ENCODE measurements at regions not wholly inside any gene's neighbourhood (a gene's known extent, or its start where the extent isn't known, plus 50 kb on each side); places are given as distances from the start of the nearest gene placed in this dataset.

DNA sequence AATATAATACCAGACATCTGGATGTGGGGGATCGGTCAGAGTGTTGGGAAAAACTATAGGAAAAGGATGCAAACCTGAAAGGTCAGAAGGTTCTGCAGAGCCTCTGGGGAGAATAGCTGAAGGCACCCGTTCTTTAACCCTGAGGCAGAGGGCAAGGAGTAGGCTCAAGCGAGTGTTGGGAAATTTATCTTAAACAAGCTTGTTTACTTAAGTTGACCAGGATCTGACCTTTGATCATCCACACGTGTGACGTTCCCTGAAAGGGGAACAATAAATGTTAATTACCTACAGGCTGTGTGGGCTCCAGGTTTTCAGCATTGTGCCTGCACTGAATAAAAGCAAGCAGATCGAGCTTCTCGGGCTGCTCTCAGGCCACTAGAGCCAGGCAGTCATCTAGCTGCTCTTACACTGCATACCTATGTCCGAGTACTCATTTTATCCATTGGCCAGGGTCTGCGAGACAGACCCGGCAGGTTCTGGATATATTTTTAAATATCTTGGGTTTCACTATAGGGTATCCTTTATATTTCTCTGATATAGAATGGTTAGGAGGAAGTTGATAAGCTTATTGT, 400.6 kb upstream of the CHST9 start:
- Histone ChIP-seq H3K36me3 (ENCODE audit: control insufficient read depth, insufficient read depth, low read length) (no peaks in the 10 kb centered on the region), H3K27ac (ENCODE audit: insufficient read depth, low read length, poor library complexity, severe bottlenecking) (no peak overlapping the region), H3K9me3 (ENCODE audit: control insufficient read depth in 2 of 2, low read length in 2 of 2) (peaks cover 0 to 9% of the 10 kb centered on the region in 2 experiments), H3K4me3 (ENCODE audit: low read depth, low read length) (no peak overlapping the region), H3K27me3 (ENCODE audit: control insufficient read depth, insufficient read depth, low read length) (no peaks in the 10 kb centered on the region), H3K4me1 (ENCODE audit: control insufficient read depth, insufficient read depth, low read length, poor library complexity, severe bottlenecking) (no peaks in the 10 kb centered on the region)
- no peak overlapping the region for H3K27ac Mint-ChIP-seq
- H3K36me3 Mint-ChIP-seq: no peaks in the 10 kb centered on the region
- ATAC-seq (ENCODE audit: low read depth in 2 of 2): no peak
- no peaks in the 10 kb centered on the region for H3K27me3 Mint-ChIP-seq
- no peak for DNase-seq
- no peaks in the 10 kb centered on the region for H3K4me1 Mint-ChIP-seq
- H3K9me3 Mint-ChIP-seq: peaks cover 1 to 27% (median 6%) of the 10 kb centered on the region in 7 donors
- H3K4me3 Mint-ChIP-seq: no peak overlapping the region

DNA sequence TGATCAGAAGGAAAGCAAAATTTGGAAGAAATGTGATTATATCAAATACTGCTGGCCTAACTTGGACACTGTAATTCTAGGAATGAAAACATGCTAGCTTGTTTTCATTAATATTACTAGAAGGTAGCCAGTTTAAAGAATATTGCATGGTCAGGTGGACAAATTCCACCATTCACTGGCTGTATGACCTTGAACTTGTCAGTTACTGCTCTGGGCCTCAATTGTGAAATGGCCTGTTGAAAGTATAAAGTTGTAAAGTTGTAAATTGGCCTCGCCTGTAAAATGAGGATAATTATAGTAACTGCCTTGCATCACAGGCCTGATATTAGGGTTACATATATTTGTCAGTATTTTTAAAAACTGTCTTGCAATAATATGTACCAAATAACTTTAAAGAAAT, 398.4 kb upstream of the CHST9 start:
- no peaks in the 10 kb centered on the region for H3K27me3 Mint-ChIP-seq
- DNase-seq: no peak
- no peaks in the 10 kb centered on the region for H3K36me3 Mint-ChIP-seq
- no peaks in the 10 kb centered on the region for H3K36me3 ChIP-seq (ENCODE audit: control insufficient read depth, insufficient read depth, low read length)
- H3K4me3 Mint-ChIP-seq: no peak overlapping the region
- H3K9me3 Mint-ChIP-seq: peaks cover 0 to 21% (median 2%) of the 10 kb centered on the region in 7 donors
- H3K4me1 Mint-ChIP-seq: no peaks in the 10 kb centered on the region
- H3K27me3 ChIP-seq (ENCODE audit: control insufficient read depth, insufficient read depth, low read length): no peaks in the 10 kb centered on the region
- ATAC-seq (ENCODE audit: low read depth in 2 of 2): no peak
- no peak overlapping the region for H3K27ac ChIP-seq (ENCODE audit: insufficient read depth, low read length, poor library complexity, severe bottlenecking)
- H3K4me3 ChIP-seq (ENCODE audit: low read depth, low read length): no peak overlapping the region
- H3K9me3 ChIP-seq (ENCODE audit: control insufficient read depth in 2 of 2, low read length in 2 of 2): peaks cover 0 to 9% of the 10 kb centered on the region in 2 experiments
- no peaks in the 10 kb centered on the region for H3K4me1 ChIP-seq (ENCODE audit: control insufficient read depth, insufficient read depth, low read length, poor library complexity, severe bottlenecking)
- H3K27ac Mint-ChIP-seq: no peak overlapping the region

DNA sequence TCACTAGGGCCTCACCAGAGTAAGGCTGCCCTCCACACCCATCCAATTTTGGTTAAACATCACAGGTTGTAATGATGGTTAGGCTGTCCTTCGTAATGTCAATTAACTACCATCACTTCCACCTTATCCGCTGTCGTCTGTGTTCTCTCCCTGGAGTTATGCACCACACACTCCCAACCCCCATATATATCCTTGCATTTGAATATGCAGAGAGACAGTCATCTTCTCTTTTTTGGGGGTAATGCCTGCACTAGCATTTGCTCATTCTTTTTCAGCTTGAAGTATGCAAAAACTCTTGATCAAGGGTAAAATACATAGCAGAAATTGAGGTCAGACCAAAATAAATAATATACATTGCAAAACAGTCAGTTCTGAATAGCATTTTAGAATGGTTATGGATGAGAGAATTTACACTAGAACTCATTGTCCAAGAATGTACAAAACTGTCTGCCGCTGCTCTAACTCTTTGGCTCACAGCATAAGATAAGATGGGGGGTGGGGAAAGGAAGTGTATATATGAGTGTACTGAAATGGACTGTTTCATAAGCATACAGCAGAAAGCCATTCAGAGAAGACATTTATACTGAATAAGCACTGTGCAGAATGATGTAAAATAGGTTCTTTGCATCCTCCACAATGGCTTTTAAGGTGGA, 397.8 kb upstream of the CHST9 start:
- DNase-seq (no peak), ATAC-seq (ENCODE audit: low read depth in 2 of 2) (no peak)
- H3K27me3 ChIP-seq (ENCODE audit: control insufficient read depth, insufficient read depth, low read length): no peaks in the 10 kb centered on the region
- H3K27ac ChIP-seq (ENCODE audit: insufficient read depth, low read length, poor library complexity, severe bottlenecking): no peak overlapping the region
- Mint-ChIP-seq H3K9me3 (peaks cover 0 to 19% (median 2%) of the 10 kb centered on the region in 7 donors), H3K4me3 (no peak overlapping the region), H3K27me3 (no peaks in the 10 kb centered on the region), H3K36me3 (no peaks in the 10 kb centered on the region), H3K27ac (no peak overlapping the region), H3K4me1 (no peaks in the 10 kb centered on the region)
- H3K36me3 ChIP-seq (ENCODE audit: control insufficient read depth, insufficient read depth, low read length): no peaks in the 10 kb centered on the region
- no peaks in the 10 kb centered on the region for H3K4me1 ChIP-seq (ENCODE audit: control insufficient read depth, insufficient read depth, low read length, poor library complexity, severe bottlenecking)
- peaks cover 1 to 9% of the 10 kb centered on the region in 2 experiments for H3K9me3 ChIP-seq (ENCODE audit: control insufficient read depth in 2 of 2, low read length in 2 of 2)
- H3K4me3 ChIP-seq (ENCODE audit: low read depth, low read length): no peak overlapping the region

DNA sequence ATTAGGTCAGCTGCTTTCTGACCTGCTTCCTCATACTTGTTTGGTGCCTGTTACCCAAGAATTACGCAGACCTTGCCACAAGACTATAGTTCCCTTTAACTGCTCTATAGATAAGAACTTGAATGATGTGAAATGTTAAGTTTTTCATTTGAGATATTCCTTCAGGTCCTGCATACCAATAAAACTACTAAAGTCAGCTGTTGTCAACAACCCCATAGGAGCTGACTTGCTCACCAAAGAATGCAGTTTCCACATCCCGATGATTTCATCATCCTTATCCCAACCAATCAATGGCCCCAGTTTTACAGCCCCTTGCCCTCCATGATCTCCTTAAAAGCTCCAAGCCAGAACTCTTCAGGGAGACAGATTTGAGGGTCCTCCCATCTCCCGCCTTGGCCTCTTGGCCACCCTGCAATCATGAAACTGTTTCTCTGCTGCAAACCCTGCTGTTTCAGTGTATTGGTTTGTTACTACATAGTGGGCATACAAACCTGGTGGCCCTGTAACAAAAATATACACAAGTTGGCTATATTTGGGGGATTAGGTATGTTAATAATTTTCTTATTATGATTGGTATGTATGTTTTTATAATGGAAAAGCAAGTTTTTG, 396.3 kb upstream of the CHST9 start:
- Mint-ChIP-seq H3K4me3 (no peak overlapping the region), H3K36me3 (no peaks in the 10 kb centered on the region), H3K4me1 (no peaks in the 10 kb centered on the region), H3K27me3 (no peaks in the 10 kb centered on the region), H3K9me3 (peaks cover 0 to 16% (median 2%) of the 10 kb centered on the region in 7 donors), H3K27ac (no peak overlapping the region)
- Histone ChIP-seq H3K27ac (ENCODE audit: insufficient read depth, low read length, poor library complexity, severe bottlenecking) (no peak overlapping the region), H3K36me3 (ENCODE audit: control insufficient read depth, insufficient read depth, low read length) (no peaks in the 10 kb centered on the region), H3K4me1 (ENCODE audit: control insufficient read depth, insufficient read depth, low read length, poor library complexity, severe bottlenecking) (no peaks in the 10 kb centered on the region), H3K9me3 (ENCODE audit: control insufficient read depth in 2 of 2, low read length in 2 of 2) (peaks cover 1 to 9% of the 10 kb centered on the region in 2 experiments), H3K27me3 (ENCODE audit: control insufficient read depth, insufficient read depth, low read length) (no peaks in the 10 kb centered on the region), H3K4me3 (ENCODE audit: low read depth, low read length) (no peak overlapping the region)
- ATAC-seq (ENCODE audit: low read depth in 2 of 2): no peak
- no peak for DNase-seq

DNA sequence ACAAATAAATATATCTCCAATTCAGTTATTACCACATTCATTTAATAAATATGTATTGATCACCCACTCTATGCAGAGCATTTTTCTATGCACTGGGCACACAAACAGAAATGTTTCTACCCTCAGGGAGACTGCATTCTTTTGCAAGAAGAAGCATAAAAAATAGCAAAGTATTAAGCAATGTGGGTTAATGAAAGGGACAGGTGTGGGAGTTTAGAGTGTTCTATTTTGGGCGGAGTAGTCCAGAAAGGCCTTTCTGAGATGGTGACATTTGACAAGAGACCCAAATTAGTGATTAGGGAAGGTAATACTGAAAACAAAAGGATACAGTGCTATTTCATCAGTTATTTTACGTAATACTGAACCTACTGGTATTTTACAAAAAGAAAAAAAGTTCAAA, 394.3 kb upstream of the CHST9 start:
- Histone ChIP-seq H3K4me3 (ENCODE audit: low read depth, low read length) (no peak overlapping the region), H3K27me3 (ENCODE audit: control insufficient read depth, insufficient read depth, low read length) (no peaks in the 10 kb centered on the region)
- H3K9me3 Mint-ChIP-seq: peaks cover 0 to 23% (median 2%) of the 10 kb centered on the region in 7 donors

DNA sequence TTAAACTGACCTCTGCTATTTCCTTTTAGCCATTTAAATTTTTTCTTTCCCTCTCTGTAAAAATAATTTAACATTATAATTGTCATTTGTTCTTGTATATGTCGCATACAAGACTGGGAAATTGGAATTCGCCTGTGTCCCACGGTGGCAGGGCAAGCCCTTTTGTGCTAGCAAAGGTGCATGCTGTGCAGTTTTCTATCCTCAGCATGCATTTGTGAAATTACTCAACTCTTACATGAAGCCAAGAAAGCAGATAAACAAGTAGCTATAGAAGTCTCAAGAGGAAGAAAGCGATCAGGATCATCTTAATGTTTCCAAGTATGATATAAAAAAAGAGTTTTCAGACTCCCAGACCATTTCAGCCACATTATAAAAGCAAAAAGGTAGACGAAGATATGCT, 392.6 kb upstream of the CHST9 start:
- Mint-ChIP-seq H3K4me3 (no peak overlapping the region), H3K27ac (no peak overlapping the region), H3K27me3 (no peaks in the 10 kb centered on the region), H3K36me3 (no peaks in the 10 kb centered on the region), H3K9me3 (peaks cover 0 to 16% (median 2%) of the 10 kb centered on the region in 7 donors), H3K4me1 (no peaks in the 10 kb centered on the region)
- Histone ChIP-seq H3K4me1 (ENCODE audit: control insufficient read depth, insufficient read depth, low read length, poor library complexity, severe bottlenecking) (no peaks in the 10 kb centered on the region), H3K9me3 (ENCODE audit: control insufficient read depth in 2 of 2, low read length in 2 of 2) (peaks cover 1 to 4% of the 10 kb centered on the region in 2 experiments), H3K4me3 (ENCODE audit: low read depth, low read length) (no peak overlapping the region), H3K36me3 (ENCODE audit: control insufficient read depth, insufficient read depth, low read length) (no peaks in the 10 kb centered on the region), H3K27me3 (ENCODE audit: control insufficient read depth, insufficient read depth, low read length) (no peaks in the 10 kb centered on the region), H3K27ac (ENCODE audit: insufficient read depth, low read length, poor library complexity, severe bottlenecking) (no peak overlapping the region)
- ATAC-seq (ENCODE audit: low read depth in 2 of 2) (no peak), DNase-seq (no peak)

More for the DNA sequence above, 394.3 kb upstream of the CHST9 start:
- H3K4me1 Mint-ChIP-seq: no peaks in the 10 kb centered on the region
- Histone ChIP-seq H3K36me3 (ENCODE audit: control insufficient read depth, insufficient read depth, low read length) (no peaks in the 10 kb centered on the region), H3K27ac (ENCODE audit: insufficient read depth, low read length, poor library complexity, severe bottlenecking) (no peak overlapping the region), H3K4me1 (ENCODE audit: control insufficient read depth, insufficient read depth, low read length, poor library complexity, severe bottlenecking) (no peaks in the 10 kb centered on the region), H3K9me3 (ENCODE audit: control insufficient read depth in 2 of 2, low read length in 2 of 2) (peaks cover 1 to 9% of the 10 kb centered on the region in 2 experiments)
- no peak overlapping the region for H3K4me3 Mint-ChIP-seq
- no peaks in the 10 kb centered on the region for H3K36me3 Mint-ChIP-seq
- ATAC-seq (ENCODE audit: low read depth in 2 of 2) (no peak), DNase-seq (no peak)
- H3K27me3 Mint-ChIP-seq: no peaks in the 10 kb centered on the region
- H3K27ac Mint-ChIP-seq: peak overlapping the region in 1 of 3 donors; percentile 23

DNA sequence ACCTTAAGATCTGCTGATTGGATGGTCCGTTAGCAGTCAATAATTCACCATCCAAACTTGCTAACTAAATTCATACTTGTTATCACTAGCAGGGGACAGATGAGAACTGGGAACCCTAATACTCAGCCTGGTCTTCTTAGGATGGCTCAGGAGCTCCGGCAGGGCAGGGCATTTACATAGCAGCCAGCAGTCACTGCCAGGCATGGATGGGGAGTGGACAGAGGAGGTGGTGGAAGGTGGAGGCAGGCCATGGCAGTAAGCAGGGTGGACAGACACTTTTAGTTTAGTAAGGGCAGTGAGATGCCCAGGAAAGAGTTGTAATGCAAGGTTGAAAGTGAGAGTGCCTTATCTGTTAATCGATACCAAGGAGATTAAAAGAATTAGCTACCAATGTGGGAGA, 392.2 kb upstream of the CHST9 start:
- ATAC-seq (ENCODE audit: low read depth in 2 of 2) (no peak), DNase-seq (no peak)
- Mint-ChIP-seq H3K27me3 (no peaks in the 10 kb centered on the region), H3K4me1 (no peaks in the 10 kb centered on the region), H3K4me3 (no peak overlapping the region), H3K36me3 (no peaks in the 10 kb centered on the region), H3K27ac (no peak overlapping the region), H3K9me3 (peaks cover 0 to 12% (median 2%) of the 10 kb centered on the region in 7 donors)
- H3K9me3 ChIP-seq (ENCODE audit: control insufficient read depth in 2 of 2, low read length in 2 of 2): peaks cover 1 to 4% of the 10 kb centered on the region in 2 experiments
- H3K36me3 ChIP-seq (ENCODE audit: control insufficient read depth, insufficient read depth, low read length): no peaks in the 10 kb centered on the region
- no peaks in the 10 kb centered on the region for H3K4me1 ChIP-seq (ENCODE audit: control insufficient read depth, insufficient read depth, low read length, poor library complexity, severe bottlenecking)
- H3K27me3 ChIP-seq (ENCODE audit: control insufficient read depth, insufficient read depth, low read length): no peaks in the 10 kb centered on the region
- H3K4me3 ChIP-seq (ENCODE audit: low read depth, low read length): no peak overlapping the region
- no peak overlapping the region for H3K27ac ChIP-seq (ENCODE audit: insufficient read depth, low read length, poor library complexity, severe bottlenecking)

DNA sequence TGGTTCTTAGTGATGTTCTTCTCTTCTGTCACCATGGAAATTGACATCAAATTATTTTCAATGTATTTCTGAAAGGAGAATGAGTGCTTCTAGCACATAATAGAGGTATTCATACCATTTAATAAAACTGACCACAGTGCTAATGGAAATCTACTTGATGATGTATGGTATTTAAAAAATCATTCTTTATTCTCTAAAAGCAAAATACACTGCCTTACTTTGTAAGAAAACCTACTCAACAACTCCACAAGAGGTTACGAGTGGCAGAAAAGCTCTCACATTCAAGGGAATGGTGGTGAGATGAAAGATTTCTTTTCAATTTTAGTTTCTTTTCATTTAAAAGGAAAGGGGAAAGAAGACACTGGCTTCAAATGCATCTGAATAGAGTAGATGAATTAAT, 382.3 kb upstream of the CHST9 start:
- Histone ChIP-seq H3K4me1 (ENCODE audit: control insufficient read depth, insufficient read depth, low read length, poor library complexity, severe bottlenecking) (no peaks in the 10 kb centered on the region), H3K9me3 (ENCODE audit: control insufficient read depth in 2 of 2, low read length in 2 of 2) (no peaks in the 10 kb centered on the region), H3K4me3 (ENCODE audit: low read depth, low read length) (no peak overlapping the region), H3K27me3 (ENCODE audit: control insufficient read depth, insufficient read depth, low read length) (no peaks in the 10 kb centered on the region), H3K36me3 (ENCODE audit: control insufficient read depth, insufficient read depth, low read length) (no peaks in the 10 kb centered on the region), H3K27ac (ENCODE audit: insufficient read depth, low read length, poor library complexity, severe bottlenecking) (no peak overlapping the region)
- DNase-seq (no peak), ATAC-seq (ENCODE audit: low read depth in 2 of 2) (no peak)
- no peak overlapping the region for H3K4me3 Mint-ChIP-seq
- H3K36me3 Mint-ChIP-seq: no peaks in the 10 kb centered on the region
- H3K4me1 Mint-ChIP-seq: no peaks in the 10 kb centered on the region
- H3K27ac Mint-ChIP-seq: no peak overlapping the region
- peaks cover 0 to 36% (median 12%) of the 10 kb centered on the region in 7 donors for H3K9me3 Mint-ChIP-seq
- H3K27me3 Mint-ChIP-seq: no peaks in the 10 kb centered on the region
